T-helper 2 cell treated with Interferon-gamma antibody and Interleukin-4, amounts not matched to agents 100 ng/mL and 5 ng/mL, for 36 hours (primary cell): ENCODE measurements at regions not wholly inside any gene's neighbourhood (a gene's known extent, or its start where the extent isn't known, plus 50 kb on each side); places are given as distances from the start of the nearest gene placed in this dataset.
"Not testable (repeated sequence)": the region's sequence is repeated elsewhere in the genome, so short reads cannot be mapped to it uniquely, and the experiment has no call there.

Source experiments
- intact Hi-C: fragments of 100-400 bp; cut with micrococcal nuclease; formaldehyde crosslinking; loops from one replicate; pipeline ENCODE4 v1.15.1; 2023

GRCh38 chr4:3878678-3879077 is 112.5 kb downstream of the ADRA2C start:
- intact Hi-C loops, result no loop called here

- intact Hi-C loops, result no loop called here
Observed at GRCh38 chr4:3879681-3880614, 113.8 kb downstream of the ADRA2C start.

GRCh38 chr4:3880615-3881120 is 114.5 kb downstream of the ADRA2C start:
- intact Hi-C loops, result no loop called here

GRCh38 chr4:3882316-3882885 is 116.2 kb downstream of the ADRA2C start:
- intact Hi-C loops, result not testable (repeated sequence)

GRCh38 chr4:3884261-3884660 is 118.1 kb downstream of the ADRA2C start:
- intact Hi-C loops, result not testable (repeated sequence)

GRCh38 chr4:3893590-3893989 is 127.4 kb downstream of the ADRA2C start:
- intact Hi-C loops, result not testable (repeated sequence)

- intact Hi-C loops, result not testable (repeated sequence)
Observed at GRCh38 chr4:3894086-3894959, 128.1 kb downstream of the ADRA2C start.

- intact Hi-C loops, result no loop called here
Observed at GRCh38 chr4:3896441-3896840, 130.3 kb downstream of the ADRA2C start.

- intact Hi-C loops, result not testable (repeated sequence)
Observed at GRCh38 chr4:3896871-3897578, 130.8 kb downstream of the ADRA2C start.

- intact Hi-C loops, result no loop called here
Observed at GRCh38 chr4:3898098-3898497, 131.9 kb downstream of the ADRA2C start.

GRCh38 chr4:3898928-3899327 is 132.7 kb downstream of the ADRA2C start:
- intact Hi-C loops, result not testable (repeated sequence)

- intact Hi-C loops, result not testable (repeated sequence)
Observed at GRCh38 chr4:3904264-3904955, 138.2 kb downstream of the ADRA2C start.

GRCh38 chr4:3909616-3910015 is 143.4 kb downstream of the ADRA2C start:
- intact Hi-C loops, result not testable (repeated sequence)

GRCh38 chr4:3910161-3910950 is 144.2 kb downstream of the ADRA2C start:
- intact Hi-C loops, result not testable (repeated sequence)

- intact Hi-C loops, result no loop called here
Observed at GRCh38 chr4:3911252-3911856, 145.2 kb downstream of the ADRA2C start.

GRCh38 chr4:3914511-3914910 is 148.3 kb downstream of the ADRA2C start:
- intact Hi-C loops, result not testable (repeated sequence)

- intact Hi-C loops, result not testable (repeated sequence)
Observed at GRCh38 chr4:3919509-3919908, 153.3 kb downstream of the ADRA2C start.

- intact Hi-C loops, result not testable (repeated sequence)
Observed at GRCh38 chr4:3921902-3922301, 155.7 kb downstream of the ADRA2C start.

GRCh38 chr4:3925841-3926240 is 159.7 kb downstream of the ADRA2C start:
- intact Hi-C loops, result not testable (repeated sequence)
